GM19238 (cell line): ENCODE measurements at regions not wholly inside any gene's neighbourhood (a gene's known extent, or its start where the extent isn't known, plus 50 kb on each side); places are given as distances from the start of the nearest gene placed in this dataset.
A peak's percentile ranks its signal among the peaks of the same experiment; 100 is the strongest.
"Not testable (repeated sequence)": the region's sequence is repeated elsewhere in the genome, so short reads cannot be mapped to it uniquely, and the experiment has no call there.

Source experiments
- DNase-seq: peaks from one replicate; pipeline ENCODE4 v3.0.0; 2011; ENCODE audit warnings: low spot score; ENCODE audit not compliant: insufficient read length

GRCh38 chr2:221999717-222000116, 299.1 kb downstream of the PAX3 start:
- DNase-seq = no peak

GRCh38 chr2:221999166-221999565, 299.6 kb downstream of the PAX3 start:
- no peak for DNase-seq

GRCh38 chr2:221997683-221998082, 301.1 kb downstream of the PAX3 start:
- DNase-seq = no peak

GRCh38 chr2:221997100-221997499, 301.7 kb downstream of the PAX3 start:
- no peak for DNase-seq

GRCh38 chr2:221994926-221995325, 303.9 kb downstream of the PAX3 start:
- no peak for DNase-seq

GRCh38 chr2:221984376-221984775, 314.4 kb downstream of the PAX3 start:
- DNase-seq = not testable (repeated sequence)

- DNase-seq = no peak
These were observed 316.8 kb downstream of the PAX3 start for GRCh38 chr2:221981912-221982470.

- no peak for DNase-seq
These were observed 323.6 kb downstream of the PAX3 start for GRCh38 chr2:221975151-221975550.

GRCh38 chr2:221973902-221974301, 324.9 kb downstream of the PAX3 start:
- DNase-seq = no peak

- no peak for DNase-seq
These were observed 325.3 kb downstream of the PAX3 start for GRCh38 chr2:221973502-221973901.

- DNase-seq = no peak
These were observed 325.9 kb downstream of the PAX3 start for GRCh38 chr2:221972813-221973478.

GRCh38 chr2:221970389-221970788, 328.4 kb downstream of the PAX3 start:
- no peak for DNase-seq

- DNase-seq = no peak
These were observed 329.0 kb downstream of the PAX3 start for GRCh38 chr2:221969830-221970144.

- peak; percentile 15 for DNase-seq
These were observed 329.5 kb downstream of the PAX3 start for GRCh38 chr2:221969087-221969829.

GRCh38 chr2:221962186-221962585, 336.6 kb downstream of the PAX3 start:
- DNase-seq = no peak

- no peak for DNase-seq
These were observed 337.2 kb downstream of the PAX3 start for GRCh38 chr2:221961561-221961960.

GRCh38 chr2:221958224-221958623, 340.6 kb downstream of the PAX3 start:
- no peak for DNase-seq

GRCh38 chr2:221948076-221948475, 350.7 kb downstream of the PAX3 start:
- no peak for DNase-seq

GRCh38 chr2:221944452-221944851, 354.3 kb downstream of the PAX3 start:
- not testable (repeated sequence) for DNase-seq

GRCh38 chr2:221943076-221943810, 355.6 kb downstream of the PAX3 start:
- no peak for DNase-seq

GRCh38 chr2:221931251-221931991, 359.3 kb upstream of the EPHA4 start:
- no peak for DNase-seq
